ENCODE measurements at regions not wholly inside any gene's neighbourhood (a gene's known extent, or its start where the extent isn't known, plus 50 kb on each side); places are given as distances from the start of the nearest gene placed in this dataset.

DNA sequence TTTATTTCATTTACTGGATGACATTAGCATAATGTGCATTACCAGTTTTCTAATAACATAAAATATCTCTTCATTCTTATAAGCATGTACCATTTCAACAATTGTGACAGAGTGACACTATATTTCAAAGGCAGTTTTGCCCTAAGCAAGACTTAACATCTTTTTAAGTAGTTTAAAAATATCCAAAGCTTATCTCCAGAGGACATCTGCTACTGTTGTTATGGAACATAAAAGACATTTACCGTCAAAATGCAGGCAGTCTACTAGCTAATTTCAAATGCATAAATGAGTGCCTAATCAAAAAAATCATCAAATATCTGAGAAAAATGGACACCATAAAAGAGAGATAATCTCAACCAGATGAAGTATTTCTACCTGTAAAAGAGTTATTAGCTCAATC, 782.4 kb upstream of the BRINP3 start:
- TF ChIP-seq, protein P1, sequence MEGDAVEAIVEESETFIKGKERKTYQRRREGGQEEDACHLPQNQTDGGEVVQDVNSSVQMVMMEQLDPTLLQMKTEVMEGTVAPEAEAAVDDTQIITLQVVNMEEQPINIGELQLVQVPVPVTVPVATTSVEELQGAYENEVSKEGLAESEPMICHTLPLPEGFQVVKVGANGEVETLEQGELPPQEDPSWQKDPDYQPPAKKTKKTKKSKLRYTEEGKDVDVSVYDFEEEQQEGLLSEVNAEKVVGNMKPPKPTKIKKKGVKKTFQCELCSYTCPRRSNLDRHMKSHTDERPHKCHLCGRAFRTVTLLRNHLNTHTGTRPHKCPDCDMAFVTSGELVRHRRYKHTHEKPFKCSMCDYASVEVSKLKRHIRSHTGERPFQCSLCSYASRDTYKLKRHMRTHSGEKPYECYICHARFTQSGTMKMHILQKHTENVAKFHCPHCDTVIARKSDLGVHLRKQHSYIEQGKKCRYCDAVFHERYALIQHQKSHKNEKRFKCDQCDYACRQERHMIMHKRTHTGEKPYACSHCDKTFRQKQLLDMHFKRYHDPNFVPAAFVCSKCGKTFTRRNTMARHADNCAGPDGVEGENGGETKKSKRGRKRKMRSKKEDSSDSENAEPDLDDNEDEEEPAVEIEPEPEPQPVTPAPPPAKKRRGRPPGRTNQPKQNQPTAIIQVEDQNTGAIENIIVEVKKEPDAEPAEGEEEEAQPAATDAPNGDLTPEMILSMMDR (IDR thresholded peaks at IDR 0.05; ENCODE audit: low read depth, low read length, poor library complexity, severe bottlenecking) = no peak
- TF ChIP-seq EZH2phosphoT487 (IDR thresholded peaks at IDR 0.05; ENCODE audit: borderline replicate concordance, low read length) = no peak
